Fibroblast of skin of scalp (primary cell): ENCODE measurements at regions not wholly inside any gene's neighbourhood (a gene's known extent, or its start where the extent isn't known, plus 50 kb on each side); places are given as distances from the start of the nearest gene placed in this dataset.
"Not testable (repeated sequence)": the region's sequence is repeated elsewhere in the genome, so short reads cannot be mapped to it uniquely, and the experiment has no call there.

Experiments
- DNase-seq: peaks from one replicate; pipeline ENCODE4 v3.0.0-alpha.2; 2013

DNA sequence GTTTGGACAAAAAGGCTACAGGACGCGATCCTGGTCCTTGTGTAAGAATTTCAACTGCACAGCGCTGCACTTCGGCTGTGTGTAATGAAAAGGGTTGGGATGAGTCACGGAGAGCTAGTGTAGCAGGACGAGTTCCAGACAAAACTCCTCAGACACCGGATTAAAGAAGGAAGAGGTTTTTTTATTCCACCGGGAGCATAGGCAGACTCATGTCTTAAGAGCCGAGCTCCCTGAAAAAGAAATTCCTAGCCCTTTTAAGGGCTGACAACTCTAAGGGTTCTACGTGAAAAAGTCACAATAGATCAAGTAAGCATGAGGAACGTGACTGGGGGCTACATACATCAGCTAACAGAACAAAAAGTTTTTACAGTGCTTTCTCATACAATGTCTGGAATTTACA lies 54.8 kb upstream of the FAM90A1 start:
- peak; percentile 58 for DNase-seq

DNA sequence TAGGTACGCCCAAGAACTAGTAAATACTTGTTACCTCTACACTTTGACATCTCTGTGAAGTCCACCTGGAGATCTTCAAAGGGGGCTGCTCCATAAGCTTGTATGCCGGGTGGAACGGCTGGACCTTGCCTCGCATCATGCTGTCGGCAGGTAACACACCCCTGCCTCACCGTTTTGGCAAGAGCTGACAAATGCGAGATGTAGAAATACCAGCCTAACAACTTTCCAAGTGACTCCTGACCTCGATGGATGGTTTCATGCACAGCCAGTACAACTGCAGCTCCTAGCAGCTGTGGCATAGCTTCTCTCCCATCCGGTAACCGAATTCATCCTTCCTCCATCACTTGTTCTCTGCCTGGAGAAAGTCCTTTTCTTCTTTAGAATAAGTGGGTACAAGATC lies 58.3 kb upstream of the FAM90A1 start:
- DNase-seq, result not testable (repeated sequence)

DNA sequence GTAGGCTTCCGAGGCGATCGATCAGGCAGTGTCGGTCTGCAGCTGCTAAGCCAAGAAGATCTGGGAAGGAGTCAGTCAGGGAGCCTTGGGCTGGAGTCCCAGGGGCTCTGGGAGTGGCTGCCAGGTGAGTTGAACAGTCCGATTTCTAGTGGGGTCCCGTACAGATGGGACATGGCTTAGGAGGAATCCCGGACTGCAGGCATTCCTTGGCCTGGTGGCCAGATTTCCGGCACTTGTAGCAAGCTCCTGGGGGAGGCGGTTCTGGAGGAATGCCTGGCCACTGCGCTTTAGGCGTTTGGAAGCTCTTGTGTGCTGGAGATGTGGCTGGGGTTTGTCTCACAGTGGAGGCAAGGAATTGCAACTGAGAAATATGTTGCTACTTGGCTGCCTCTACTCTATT lies 64.3 kb upstream of the FAM90A1 start:
- DNase-seq, result not testable (repeated sequence)

DNA sequence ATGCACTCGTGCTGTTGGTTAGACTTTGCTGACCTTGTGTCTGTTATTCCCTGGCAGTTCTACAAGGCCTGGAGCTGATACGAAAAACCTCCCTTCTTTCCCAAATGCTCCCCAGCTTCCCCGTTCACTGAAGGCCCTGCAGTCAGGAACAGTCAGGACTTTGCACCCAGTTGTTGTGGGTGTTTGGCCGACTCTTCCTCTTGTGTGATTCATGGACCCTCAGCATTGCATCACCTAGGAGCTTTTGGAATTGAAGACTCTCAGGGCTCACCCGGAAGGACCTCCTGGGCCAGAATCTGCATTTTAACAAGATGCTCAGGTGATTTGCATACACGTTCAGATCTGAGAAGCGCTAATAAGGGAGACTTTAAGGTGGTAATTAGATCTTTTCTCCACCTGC lies 67.2 kb upstream of the FAM90A1 start:
- DNase-seq, result not testable (repeated sequence)

DNA sequence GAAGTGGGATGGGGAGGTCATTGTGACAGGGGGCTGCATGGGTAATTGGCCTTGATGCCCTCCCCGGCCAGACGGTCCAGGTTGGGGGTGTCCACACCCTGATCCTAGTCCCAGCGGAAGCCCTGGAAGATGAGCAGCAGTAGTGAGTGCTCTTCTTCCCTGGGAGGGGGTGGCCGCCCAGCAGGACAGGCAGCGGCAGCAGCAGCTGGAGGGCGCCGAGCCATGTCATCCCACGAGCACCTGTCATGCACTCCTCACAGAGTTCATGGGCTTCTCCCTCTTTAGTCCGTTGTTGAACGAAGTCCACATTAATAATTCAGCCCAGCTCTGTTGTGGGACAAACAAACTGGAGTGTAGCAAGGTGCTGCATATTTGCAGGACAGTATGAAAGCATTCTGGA lies 81.2 kb upstream of the FAM90A1 start:
- DNase-seq, result not testable (repeated sequence)

DNA sequence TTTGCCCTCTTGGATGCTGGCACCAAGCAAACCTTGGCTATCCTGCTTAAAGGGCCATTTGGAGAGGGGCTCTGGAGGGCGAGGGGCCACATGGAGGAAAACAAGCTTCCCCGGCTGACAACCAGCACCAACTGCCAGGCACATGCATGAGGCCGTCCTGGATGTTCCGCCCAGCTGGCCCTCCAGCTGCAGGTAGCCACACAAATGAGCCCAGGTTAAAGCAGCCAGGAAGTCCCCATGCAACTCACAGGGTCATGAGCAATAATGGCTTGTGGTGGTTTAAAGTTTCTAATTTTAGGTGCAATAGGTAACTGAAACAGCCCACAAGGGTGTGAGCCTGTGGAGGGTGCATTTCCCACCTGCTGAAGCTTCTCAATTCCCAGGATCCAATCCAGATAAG lies 88.6 kb upstream of the FAM90A1 start:
- not testable (repeated sequence) for DNase-seq

DNA sequence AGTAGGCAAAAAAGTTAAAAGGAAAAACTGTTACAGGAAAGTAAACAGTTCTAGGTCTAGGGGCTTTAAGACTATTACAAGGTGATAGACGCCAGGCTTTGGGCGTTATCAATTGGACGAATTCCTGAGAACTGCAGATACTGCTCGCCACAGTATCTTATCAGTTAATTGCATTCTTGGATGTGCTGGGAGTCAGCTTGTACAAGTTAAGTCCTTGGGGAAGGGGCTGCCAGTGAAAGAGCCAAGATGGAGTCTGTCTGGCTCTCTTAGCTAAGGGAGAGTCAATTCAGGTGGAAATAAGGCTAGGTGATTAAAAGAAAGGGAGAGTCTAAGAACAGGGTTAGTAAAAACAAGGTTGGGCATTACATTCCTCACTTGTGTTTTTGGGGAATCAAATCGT lies 90.3 kb upstream of the FAM90A1 start:
- not testable (repeated sequence) for DNase-seq

DNA sequence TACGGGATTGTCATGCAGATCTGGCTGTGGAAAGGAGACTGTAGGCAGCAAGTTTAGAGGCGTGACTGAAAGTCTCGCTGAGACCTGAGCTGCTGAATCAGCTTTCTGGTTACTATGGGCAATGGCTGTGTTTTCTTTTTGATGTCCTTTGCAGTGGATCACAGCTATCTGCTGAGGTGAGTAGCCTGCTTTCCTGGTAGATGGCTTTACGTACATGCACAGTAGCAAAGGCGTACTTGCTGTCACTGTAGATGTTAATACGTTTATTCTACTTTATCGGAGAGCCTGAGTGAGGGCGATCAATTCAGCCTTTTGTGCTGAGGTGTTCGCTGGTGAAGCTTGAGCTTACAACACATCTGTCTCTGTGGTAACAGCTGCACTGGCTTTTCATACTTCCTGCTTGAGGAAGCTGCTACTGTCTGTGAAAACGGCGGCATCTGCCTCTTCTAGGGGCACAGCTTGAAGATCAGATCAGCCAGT lies 92.9 kb upstream of the FAM90A1 start:
- DNase-seq, result peak; percentile 4

DNA sequence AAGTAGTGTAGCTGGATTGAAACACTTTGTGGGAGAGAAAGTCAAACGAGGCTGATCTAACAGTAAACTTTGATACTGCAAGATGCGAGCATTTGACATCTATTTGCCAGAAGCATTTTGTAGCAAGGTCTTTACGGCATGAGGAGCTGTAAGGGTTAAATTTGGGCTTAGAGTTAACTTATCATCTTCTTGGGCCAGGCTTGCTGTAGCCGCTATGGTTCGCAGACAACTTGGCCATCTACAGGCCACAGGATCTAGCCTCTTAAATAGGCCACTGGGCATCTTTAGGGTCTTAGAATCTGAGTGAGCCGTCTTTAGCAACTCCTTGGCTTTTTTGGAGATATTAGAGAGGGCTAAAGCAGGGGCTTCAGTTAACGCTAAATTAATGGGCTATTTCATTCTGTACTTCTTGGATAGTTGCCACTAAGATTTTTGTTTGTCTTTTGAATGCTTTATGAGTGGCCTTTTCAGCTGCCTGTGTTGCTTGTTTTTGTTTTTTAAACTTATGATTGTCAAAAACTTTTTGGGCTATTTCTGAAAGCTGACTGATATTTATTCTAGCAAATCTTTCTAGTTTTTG lies 93.5 kb upstream of the FAM90A1 start:
- not testable (repeated sequence) for DNase-seq

DNA sequence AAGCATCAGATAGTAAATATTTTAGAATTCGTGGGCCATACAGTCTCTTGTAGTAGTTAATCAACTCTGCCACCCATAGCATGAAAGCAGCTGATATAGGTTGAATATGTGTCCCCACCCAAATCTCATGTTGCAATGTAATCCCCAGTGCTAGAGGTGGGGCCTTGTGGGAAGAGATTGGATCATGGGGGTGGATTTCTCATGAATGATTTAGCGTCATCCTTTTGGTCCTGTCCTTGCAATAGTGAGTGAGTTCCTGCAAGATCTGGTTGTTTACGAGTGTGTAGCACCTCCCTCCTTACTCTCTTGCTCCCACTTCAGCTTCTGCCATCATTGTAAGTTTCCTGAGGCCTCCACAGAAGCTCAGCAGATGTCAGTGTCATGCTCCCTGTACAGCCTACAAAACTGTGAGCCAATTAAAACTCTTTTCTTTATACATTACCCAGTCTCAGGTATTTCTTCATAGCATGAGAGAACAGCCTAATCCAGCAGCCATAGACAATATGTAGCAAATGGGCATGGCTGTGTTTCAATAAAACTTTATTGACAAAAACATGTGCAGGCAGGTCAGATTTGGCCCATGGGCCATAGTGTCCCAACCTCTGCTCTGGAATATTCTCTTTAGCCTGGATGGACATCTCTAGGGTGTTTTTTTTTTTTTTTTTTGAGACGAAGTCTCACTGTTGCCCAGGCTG lies 97.9 kb upstream of the FAM90A1 start:
- not testable (repeated sequence) for DNase-seq

DNA sequence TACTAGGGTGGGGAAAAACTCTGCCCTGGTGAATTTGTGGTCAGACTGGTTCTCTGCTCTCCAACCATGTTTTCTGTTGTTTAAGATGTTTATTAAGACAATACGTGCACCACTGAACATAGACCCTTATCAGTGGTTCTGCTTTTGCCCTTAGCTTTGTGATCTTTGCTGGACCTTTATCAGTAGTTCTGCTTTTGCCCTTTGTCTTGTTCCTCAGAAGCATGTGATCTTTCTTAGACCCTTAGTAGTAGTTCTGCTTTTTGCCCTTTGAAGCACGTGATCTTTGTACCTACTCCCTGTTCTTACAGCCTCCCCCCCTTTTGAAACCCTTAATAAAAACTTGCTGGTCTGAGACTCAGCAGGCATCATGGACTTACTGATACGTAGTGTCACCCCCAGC lies 101.4 kb upstream of the FAM90A1 start:
- not testable (repeated sequence) for DNase-seq

DNA sequence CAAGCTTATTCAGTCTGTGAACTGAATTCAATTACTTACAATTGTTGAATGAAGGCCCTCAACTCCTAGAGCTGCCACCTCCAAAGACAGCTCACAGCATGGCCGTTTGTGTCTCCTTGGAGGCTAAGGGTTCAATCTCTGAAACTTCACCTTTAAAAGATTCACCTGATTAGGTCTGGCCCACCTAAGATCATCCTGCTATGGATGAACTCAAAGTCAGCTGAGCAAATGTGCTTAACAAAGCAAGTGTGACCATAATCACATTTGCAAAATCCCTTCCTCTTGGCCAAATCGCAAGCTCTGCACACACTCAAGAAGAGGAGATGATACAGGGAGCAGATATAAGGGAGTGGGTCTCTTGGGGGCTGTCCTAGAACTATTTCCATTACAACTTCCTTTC lies 105.0 kb upstream of the FAM90A1 start:
- DNase-seq, result not testable (repeated sequence)

DNA sequence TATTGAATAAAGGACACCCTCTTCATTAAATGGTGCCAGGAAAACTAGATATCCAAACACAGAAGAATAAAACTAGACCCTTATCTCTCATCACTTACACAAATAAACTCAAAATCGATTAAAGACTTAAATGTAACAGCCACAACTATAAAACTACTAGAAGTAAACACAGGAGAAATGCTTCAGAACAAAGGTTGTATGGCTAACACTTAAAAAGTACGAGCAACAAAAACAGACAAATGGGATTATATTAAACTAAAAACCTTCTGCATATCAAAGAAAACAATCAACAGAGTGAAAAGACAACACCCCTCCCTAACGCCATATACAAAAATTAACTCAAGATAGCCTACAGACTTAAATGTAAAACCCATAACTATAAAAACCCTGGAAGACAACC lies 104.7 kb upstream of the CLEC6A start:
- DNase-seq, result not testable (repeated sequence)

DNA sequence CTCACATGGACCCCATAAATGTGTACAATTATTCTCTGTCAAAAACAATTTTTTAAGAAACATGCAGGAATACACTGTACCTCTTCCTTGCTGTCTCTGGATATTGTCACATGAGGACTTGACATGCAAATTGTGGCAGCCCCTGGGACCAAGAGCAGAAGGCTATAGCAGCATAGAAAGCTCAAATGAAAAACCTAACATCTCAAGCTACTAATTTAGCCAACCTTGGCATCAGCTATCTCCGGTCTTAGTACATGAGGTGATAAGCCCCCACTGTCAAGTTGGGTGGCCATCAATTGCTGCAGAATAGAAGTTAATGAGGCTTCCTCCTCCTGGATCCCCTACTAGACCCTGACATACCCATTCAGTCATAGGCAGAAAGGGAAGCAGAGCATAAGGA lies 101.0 kb upstream of the CLEC6A start:
- not testable (repeated sequence) for DNase-seq

DNA sequence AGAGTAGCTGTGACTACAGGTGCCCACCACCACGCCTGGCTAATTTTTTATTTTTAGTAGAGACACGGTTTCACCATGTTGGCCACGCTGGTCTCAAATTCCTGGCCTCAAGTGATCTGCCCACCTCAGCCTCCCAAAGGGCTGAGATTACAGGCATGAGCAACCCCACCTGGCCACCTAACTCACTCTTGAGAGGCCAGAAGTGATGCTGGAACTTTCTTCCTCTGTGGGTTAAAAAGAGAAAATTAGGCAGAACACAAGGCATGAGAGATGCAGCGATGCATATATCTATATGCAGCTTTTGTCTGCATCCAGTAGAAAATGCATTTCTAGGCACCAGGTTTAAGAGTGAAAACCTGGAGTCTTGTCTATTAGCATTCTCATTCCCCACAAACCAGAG lies 100.2 kb upstream of the CLEC6A start:
- DNase-seq, result not testable (repeated sequence)

DNA sequence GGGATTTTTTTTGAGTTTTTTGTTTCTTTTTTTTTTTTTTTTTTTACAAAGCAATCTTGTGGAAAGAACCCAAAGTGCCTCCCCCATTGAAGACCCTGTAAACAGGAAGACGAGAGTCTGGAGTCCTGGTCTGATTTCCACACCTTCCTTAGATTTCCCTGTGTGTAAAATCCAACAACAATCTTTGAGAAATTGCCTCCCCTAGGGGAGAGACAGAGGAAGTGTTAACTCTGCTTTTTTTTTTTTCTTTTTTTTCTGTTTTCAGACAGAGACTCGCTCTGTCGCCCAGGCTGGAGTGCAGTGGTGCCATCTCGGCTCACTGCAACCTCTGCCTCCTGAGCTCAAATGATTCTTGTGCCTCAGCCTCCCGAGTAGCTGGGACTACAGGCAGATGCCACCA lies 82.0 kb upstream of the CLEC6A start:
- peak; percentile 4 for DNase-seq

DNA sequence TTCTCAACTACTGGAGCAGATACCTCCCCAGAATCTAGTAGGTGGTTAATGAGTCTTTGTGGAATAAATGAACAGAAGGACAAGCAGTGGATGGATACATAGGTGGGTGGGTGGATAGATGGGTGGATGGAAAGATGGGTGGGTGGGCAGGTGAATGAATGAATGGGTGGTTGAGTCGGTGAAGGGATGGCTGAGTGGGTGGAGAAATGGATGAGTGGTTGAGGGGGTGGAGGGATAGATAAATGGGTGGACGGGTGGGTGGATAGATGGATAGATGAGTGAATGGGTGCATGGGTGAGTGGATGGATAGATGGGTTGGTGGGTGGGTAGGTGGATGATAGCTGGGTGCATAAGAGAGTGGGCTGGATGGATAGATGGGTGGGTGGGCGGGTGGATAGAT lies 80.6 kb upstream of the CLEC6A start:
- not testable (repeated sequence) for DNase-seq

DNA sequence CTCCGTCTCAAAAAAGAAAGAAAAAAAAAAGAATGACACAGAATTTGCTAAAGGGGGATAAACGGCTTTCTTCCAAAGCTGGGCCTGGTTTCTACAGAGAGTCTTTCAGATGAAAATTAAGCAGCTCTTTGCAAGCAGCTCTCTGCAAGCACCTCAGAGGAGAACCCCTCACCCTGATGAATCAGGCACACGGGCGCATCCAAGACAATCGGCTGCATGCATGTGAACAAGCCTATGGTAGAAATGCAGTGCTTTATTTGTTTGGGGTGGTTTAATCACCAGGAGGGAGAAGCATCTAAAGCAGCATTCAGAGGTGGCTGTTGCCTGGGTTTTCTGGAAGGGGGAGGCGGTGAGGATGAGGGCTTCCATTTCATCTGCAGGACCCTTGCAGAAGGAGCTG lies 78.0 kb upstream of the CLEC6A start:
- DNase-seq, result not testable (repeated sequence)

DNA sequence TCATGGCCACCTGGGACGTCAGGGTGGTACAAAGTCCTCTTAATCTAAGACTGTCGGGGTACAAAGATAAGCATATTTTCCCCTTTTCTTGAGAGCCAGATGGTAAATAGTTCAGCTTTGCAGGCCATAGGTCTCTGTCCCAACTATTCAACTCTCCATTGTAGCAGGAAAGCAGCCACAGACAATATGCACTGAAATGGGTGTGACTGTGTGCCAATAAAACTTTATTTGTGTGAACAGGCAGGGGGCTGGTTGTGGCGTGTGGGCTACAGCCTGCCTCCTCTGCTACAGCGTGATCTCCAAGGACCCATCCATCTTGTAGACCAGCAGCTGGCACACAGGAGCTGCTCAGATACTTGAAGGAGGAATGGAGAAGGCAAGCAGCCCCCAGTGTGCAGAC lies 73.2 kb upstream of the CLEC6A start:
- not testable (repeated sequence) for DNase-seq

DNA sequence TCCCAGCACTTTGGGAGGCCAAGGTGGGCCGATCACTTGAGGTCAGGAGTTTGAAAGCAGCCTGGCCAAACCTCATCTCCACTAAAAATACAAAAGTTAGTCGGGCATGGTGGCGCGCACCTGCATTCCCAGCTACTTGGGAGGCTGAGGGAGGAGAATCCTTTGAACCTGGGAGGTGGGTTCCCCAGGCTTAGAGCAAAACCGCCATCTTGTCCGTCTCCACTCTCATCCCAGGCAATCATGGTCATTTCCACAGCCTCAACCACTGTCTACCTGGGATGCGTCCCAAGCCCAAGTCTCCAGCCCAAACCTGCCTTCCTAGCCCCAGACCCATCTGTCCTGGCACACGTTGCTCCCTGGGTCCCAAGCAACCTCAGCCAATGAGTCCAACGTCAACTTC lies 71.1 kb upstream of the CLEC6A start:
- DNase-seq, result not testable (repeated sequence)

DNA sequence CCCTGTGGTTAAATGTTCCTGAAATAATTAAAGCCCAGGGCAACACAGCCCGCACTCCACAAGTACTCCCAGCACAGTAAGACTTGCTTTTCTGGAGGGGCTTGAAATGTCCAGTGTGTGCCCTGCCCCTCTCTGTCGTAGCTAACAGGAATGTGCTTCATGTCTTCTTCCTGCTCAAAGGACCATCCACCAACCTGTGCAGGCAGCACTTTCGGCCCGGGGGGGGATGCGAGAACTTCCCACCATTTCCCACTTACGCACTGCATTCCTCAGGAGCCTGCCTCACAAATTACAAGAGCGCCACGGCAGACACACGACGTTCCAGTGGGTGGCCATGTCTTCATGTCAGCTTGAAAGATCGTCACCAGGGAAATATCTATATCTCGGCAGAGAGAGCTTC lies 70.3 kb upstream of the CLEC6A start:
- DNase-seq, result not testable (repeated sequence)

DNA sequence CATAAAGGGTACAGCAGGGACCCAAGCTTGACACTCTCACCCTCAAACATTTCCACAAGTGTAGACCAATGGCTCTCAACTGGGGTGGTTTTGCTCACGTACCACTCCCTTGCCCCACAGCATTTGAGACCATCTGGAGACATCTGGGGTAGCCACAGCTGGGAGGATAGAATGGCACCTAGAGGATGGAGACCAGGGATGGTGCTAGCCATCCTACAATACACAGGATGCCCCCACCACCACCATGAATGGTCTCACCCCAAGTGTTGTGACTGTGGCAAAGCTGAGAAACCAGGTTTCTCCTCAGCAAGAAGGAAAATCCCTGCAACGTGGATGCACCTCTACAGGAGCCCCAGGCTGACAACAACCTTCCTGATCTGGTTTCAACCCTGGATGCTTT lies 69.1 kb upstream of the CLEC6A start:
- DNase-seq, result not testable (repeated sequence)

DNA sequence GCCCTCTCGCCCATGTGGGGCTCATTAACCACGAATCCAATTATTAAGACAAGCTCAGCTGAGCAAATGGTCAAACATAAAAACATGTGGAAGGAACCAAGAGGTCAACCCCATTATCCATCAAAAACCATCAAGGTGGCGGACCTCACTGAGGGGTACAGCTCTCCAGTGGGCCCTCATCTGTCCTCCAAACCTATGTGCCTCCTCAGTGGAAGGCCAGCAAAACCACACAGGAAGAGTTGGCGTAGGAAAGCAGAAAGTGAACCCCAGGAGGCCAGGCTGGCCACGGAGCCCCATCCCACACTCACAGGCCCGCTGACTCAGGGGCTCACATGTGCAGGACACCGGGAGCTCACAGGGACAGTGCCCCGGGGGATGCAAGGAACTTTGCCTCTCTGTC lies 66.5 kb upstream of the CLEC6A start:
- DNase-seq, result not testable (repeated sequence)

DNA sequence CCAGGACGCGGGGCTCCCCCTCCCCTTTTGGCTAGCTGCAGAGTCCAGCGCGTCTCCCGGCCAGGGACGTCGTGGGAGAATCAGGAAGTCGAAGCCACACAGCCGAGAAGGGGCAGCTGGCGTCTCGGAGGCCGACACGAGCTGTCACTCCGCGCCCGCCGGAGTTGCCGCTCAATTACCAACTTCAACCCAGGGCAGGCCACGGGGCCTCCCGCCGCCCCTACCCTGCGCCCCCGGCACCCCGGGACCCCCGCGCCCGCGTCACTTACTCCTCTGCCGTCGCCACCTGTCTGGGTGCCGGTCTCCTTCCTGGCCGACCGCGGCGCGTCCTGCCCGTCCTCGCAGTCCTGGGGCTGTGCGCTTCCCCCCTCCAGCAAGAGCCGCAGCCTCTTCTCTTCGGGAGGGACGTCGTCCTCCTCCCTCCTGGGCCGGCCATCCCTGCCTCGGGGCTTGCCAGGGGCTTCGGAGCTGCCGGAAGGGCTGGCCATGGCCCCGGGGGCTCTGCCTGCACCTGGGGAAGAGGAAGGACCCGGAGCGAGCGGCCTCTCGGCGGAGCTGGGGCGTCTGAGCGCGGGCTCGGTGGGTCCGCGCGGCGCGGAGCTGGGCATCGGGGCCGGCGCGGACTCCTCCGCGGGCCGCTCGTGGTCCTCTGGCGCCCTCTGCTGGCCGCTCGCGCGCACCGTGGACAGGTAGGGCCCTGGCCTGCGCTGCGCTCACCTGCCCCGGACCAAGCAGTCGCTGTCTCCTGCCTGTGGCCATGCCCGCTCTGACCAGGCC lies 65.6 kb upstream of the CLEC6A start:
- peak; percentile 31 for DNase-seq
